DMS53 treated with DMSO at 0.1 percent for 48 hours (cell line): ENCODE measurements at regions not wholly inside any gene's neighbourhood (a gene's known extent, or its start where the extent isn't known, plus 50 kb on each side); places are given as distances from the start of the nearest gene placed in this dataset.
A peak's percentile ranks its signal among the peaks of the same experiment; 100 is the strongest.

ENCODE experiments used
- DNase-seq: peaks from one replicate; lab custom pipeline; 2025; ENCODE audit not compliant: unreplicated experiment; lab: John Stamatoyannopoulos, UW

- no peak for DNase-seq
Measured at GRCh38 chr13:56755181-56755935, 385.4 kb upstream of the PRR20A start.

DNA sequence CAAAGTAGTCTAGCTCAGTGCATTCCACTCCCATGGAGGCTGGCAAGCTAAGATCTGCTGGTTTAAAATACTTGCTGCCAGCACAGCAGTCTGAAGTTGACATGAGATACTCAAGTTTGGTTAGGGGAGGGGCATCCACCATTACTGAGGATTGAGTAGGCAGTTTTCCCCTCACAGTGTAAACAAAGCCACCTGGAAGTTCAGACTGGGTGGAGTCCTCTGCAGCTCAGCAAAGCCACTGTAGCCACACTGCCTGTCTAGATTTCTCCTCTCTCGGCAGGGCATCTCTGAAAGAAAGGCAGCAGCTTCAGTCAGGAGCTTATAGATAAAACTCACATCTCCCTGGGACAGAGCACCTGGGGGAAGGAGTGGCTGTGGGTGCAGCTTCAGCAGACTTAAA, 377.4 kb upstream of the PRR20A start:
- peak; percentile 38 for DNase-seq

DNA sequence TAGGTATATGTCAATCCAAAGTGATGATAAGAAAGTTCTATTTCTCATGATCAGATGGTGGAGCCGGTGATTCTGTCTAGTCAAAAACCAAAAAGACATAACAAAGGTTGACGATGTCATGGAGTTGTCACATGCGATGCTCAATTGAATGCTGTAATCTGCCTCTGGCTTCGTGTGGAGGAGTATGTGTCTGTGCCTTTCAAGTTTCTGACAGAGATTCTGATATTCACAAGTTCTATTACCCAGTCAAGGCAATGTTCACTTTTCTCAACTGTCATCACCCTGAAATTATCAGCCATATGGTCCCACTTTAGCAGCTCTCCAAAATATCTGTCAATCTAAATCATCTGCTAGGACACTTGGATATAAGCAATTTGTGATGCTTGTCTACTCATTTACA, 367.6 kb upstream of the PRR20A start:
- DNase-seq: no peak

DNA sequence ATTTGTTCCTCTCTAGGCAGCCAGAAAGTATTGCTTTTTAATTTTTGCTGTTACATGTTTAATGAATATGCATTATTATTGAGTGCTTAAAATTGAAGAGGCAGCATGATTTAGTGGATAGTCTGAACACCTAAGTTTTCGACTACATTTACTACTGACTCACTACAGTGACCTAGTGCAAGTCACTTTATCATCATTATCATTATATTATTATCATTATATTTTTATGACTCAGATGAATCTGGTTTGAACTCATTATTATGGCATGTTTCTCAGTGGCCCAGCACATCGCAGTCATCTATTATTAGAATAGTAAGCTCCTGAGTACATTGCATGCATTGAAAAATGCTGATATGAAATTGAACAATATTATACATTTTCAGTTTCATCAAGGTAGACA, 351.2 kb upstream of the PRR20A start:
- no peak for DNase-seq

GRCh38 chr13:56837161-56837560, 303.6 kb upstream of the PRR20A start:
- DNase-seq: no peak

DNA sequence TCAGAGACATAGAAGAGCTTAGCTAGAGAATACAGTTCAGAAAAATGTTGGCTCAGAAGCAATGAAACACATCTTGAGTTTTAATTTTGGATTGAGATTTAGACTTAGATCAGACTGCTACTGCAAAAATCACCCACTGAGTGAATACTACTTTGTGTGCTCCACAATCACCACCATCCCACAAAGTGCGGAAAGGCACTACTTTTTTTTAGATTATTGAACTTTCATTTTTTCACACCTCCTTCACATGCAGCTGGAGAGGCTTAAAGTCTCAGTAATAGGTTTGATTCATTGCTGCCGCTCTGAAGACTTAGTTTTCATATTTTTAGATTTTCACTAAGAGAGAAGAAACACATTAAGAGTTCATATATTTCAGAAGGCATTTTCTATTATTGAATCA, 289.9 kb upstream of the PRR20A start:
- DNase-seq: no peak

DNA sequence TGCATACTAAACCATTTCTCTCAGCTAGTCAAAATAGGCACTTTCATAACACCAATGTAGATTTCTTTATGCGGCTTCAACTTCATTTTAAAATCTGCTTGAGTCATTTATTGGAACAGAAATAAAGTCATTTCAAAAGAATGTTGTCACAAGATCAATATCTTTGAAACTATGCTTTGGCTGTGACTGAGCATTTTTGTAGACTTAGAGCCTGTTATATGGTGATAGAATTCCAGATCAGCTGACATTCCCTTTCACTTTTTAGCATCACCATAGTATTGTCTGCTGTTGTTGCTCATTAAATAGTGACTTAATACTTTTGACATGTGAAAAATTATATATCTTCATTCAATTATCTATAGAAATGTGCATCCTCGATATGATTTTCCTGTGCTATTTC, 279.2 kb upstream of the PRR20A start:
- DNase-seq: no peak

GRCh38 chr13:56864451-56864850, 276.3 kb upstream of the PRR20A start:
- DNase-seq: no peak

- no peak for DNase-seq
Measured at GRCh38 chr13:56865416-56865815, 275.3 kb upstream of the PRR20A start.

GRCh38 chr13:56869671-56870070, 271.0 kb upstream of the PRR20A start:
- no peak for DNase-seq

DNA sequence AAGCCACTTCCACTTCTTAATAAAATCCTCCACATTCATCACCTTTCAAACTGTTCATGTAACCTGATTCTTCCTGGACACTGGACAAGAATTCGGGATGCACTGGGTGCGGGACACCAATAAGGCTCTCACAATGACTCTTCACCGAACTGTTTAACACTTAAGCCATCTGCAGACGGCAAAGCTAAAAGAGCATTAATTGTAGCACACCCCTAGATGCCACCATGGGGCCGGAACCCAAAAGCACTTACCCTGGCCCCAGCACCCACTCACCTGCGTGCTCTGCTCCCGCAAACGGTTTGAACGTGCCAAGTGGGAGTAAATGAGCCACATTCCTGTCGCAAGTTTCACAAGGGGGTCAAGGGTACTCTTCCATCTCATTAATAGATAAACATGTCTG, 254.3 kb upstream of the PRR20A start:
- DNase-seq: no peak

DNA sequence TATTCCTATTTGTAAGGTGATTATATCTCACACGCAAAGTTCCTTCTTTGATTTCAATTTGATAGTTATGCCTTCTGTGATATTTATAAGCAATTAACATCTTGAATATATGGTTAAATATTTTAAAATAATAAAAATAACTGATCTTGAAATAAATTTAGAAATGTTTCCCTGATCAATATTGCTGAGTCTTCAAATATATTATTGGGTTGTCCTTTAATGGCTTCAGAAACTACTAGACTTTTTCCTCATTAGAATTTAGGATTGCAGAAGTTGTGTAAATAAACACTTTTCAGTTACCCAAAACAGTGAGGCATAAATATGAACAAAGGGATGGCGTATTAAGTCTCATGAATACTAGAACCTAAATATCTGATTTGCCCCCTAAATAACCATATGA, 252.3 kb upstream of the PRR20A start:
- no peak for DNase-seq

GRCh38 chr13:56893843-56894242, 246.9 kb upstream of the PRR20A start:
- DNase-seq: no peak

DNA sequence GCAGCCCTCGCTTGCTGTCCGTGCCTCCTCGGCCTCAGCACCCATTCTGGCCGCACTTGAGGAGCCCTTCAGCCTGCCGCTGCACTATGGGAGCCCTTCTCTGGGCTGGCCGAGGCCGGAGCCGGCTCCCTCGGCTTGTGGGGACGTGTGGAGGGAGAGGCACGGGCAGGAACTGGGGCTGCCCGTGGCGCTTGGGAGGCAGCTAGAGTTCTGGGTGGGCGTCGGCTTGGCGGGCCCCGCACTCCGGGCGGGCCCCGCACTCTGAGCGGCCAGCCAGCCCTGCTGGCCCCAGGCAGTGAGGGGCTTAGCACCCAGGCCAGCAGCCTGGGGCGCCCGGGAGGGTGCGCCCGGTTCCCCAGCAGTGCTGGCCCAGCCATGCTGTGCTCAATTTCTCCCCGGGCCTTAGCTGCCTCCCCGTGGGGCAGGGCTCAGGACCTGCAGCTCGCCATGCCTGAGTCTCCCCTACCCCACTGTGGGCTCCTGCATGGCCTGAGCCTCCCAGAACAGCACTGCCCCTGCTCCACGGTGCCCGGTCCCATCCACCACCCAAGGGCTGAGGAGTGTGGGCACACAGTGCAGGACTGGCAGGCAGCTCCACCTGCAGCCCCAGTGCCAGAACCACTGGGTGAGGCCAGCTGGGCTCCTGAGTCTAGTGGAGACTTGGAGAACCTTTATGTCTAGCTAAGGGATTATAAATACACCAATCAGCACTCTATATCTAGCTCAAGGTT, 240.0 kb upstream of the PRR20A start:
- no peak for DNase-seq

DNA sequence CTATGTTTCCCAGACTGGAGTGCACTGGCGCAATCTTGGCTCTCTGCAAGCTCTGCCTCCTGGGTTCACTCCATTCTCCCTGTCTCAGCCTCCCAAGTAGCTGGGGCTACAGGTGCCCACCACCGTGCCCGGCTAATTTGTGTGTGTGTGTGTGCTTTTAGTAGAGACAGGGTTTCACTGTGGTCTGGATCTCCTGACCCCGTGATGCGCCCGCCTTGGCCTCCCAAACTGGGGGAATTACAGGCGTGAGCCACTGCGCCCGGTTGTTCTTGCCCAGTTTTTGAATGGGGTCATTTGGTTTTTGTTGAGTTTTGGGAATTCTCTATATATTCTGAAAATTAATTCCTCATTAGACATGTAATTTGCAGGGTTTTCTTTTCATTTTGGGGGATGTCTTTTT, 238.4 kb upstream of the PRR20A start:
- DNase-seq: no peak

GRCh38 chr13:56903710-56904282, 236.9 kb upstream of the PRR20A start:
- no peak for DNase-seq

DNA sequence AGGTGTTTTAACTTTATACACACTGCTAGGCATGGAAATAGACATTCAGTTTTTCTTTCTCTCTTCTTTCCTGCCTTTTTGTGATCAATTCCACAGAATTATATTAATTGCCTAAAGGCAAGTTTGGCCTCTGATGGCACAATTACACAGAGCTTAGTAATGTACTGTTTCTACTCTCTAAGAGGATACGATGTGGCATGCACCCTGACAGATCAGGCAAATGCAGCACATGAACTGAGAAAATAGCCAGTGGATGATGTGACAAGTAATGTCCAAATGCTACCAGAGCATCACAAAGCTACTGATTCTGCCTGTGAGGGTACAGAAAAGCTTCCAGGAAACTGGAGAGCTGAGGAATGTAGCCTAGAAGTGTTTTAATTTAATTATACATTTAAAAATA, 233.8 kb upstream of the PRR20A start:
- no peak for DNase-seq

DNA sequence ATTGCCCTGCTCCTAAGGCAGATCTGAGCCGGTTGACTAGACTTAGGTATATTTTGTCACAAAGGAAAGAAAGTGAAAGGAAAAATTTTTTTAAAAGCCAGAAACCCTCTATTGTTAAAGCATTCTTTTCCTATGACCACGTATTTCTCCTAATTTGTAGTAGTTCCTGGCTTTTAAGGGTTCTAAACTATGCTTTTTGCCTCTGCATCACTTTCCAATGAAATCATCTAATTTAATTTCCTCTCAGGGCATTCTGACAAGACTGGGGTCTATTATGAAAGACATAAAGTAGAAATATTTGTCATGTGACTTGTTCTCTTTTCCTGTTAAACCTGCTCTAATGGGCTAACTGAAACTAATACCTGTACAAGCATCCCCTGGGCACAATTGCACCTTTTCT, 233.0 kb upstream of the PRR20A start:
- no peak for DNase-seq

GRCh38 chr13:56909896-56910600, 230.7 kb upstream of the PRR20A start:
- no peak for DNase-seq

GRCh38 chr13:56917966-56918365, 222.8 kb upstream of the PRR20A start:
- DNase-seq: no peak

- no peak for DNase-seq
Measured at GRCh38 chr13:56923626-56924140, 217.0 kb upstream of the PRR20A start.

DNA sequence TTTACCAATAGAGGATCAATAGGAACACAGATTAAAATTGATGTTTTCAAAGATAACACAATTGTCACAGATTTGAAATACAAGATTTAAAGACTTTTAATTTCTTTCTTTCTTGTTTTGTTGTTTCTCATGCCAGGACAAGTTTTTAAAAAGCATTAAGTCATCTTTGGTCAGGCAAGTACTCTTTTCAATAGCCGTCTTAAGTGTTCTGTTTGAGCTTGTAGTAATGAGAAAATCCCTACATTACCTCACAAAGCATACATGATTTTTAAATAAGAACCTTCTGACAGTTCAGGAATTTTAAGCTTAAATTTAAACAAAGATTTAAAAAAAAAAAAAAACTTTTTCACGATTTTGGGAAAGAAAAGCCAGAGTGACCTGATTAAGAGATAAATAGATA, 216.3 kb upstream of the PRR20A start:
- no peak for DNase-seq
